ENCODE measurements at regions not wholly inside any gene's neighbourhood (a gene's known extent, or its start where the extent isn't known, plus 50 kb on each side); places are given as distances from the start of the nearest gene placed in this dataset.
"Not testable (repeated sequence)": the region's sequence is repeated elsewhere in the genome, so short reads cannot be mapped to it uniquely, and the experiment has no call there.

DNA sequence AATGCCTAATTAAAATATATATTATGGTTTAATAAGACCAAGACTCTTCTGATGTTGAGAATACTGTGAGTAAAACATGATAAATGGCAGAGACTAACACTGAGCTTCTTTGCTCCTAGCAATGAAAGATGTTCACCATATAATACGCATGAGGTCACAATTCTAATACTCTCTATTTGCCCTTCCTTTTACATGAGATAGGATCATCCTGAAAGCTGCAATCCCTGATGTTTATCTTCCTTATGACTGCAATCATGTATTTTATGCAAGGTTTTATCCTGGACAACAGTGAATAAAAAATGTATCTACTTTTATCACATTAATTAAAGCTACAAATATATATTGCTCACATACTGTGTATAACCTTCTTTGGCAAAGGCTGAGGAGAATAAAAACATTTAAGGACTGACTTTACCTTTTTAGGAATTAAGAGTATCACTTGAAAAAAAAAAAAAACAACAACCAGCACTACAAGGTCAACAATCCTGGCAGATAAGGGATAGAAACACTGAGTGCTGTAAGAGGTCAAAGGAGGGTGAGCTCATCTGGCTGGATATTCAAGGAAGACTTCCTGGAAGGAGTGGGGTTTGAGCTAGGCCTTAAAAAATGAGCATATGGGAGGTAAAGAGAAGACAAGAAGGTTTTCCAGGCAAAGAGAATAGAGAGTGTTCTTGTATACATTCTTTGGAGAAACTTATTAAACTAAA lies 99.9 kb downstream of the AREG start:
- DNase-seq, result no peak

GRCh38 chr4:74545448-74545847 lies 100.5 kb downstream of the AREG start:
- no peak for DNase-seq

GRCh38 chr4:74546057-74546456 lies 101.1 kb downstream of the AREG start:
- no peak for DNase-seq

DNA sequence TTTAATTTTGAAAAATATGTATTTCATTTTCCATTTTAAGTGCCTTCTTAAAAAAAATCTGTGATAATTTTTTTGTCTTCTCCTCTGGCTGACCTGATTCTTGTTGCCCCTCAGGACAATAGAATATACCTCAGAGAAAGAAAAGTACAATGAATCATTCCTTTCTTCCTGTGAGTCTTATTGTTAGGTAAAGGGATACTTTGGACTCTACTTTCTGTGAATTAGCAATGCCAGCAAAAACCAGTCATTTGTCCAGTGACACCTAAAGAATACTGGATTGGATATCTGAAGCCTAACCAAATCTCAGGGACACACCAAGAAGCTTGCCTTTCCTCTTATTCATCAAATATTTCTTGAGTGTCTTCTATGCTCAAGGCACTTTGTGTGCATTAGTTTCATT lies 102.1 kb downstream of the AREG start:
- no peak for DNase-seq

DNA sequence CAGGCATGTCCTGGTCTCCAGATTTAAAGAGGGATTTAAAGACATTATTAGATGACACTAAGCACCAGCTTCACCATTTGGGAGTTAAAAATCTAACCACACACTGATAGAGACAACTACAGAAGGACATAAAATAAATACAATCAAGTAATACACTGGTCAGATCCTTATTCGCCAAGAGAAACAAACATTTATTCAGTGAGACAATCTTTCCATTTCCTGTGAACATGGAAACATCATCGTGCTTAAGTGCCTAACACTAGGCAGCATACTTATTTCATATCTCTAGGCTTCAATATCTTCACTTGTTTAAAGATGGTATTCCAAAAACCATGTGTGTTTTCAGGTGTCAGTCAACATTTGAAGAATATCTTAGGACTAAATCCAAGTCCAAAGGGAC lies 103.6 kb downstream of the AREG start:
- no peak for DNase-seq

DNA sequence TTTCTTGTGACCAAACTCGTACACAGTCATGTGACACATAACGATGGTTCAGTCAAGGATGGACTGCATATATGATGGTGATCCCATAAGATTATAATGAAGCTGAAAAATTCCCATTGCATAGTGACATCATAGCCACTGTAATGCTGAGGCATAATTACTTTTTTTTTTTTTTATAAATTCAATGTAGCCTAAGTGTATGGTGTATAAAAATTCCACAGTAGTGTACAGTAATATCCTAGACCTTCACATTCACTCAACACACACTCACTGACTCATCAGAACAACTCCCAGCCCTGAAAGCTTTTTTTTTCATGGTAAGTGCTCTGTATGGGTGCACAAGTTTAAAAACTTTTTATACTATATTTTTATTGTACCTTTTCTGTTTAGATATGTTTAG lies 105.0 kb downstream of the AREG start:
- DNase-seq, result no peak

GRCh38 chr4:74555231-74555630 lies 110.3 kb downstream of the AREG start:
- DNase-seq, result no peak

GRCh38 chr4:74555843-74556242 lies 110.9 kb downstream of the AREG start:
- DNase-seq, result no peak

GRCh38 chr4:74559853-74560252 lies 114.9 kb downstream of the AREG start:
- DNase-seq, result no peak

GRCh38 chr4:74567981-74568380 lies 123.0 kb downstream of the AREG start:
- no peak for DNase-seq

DNA sequence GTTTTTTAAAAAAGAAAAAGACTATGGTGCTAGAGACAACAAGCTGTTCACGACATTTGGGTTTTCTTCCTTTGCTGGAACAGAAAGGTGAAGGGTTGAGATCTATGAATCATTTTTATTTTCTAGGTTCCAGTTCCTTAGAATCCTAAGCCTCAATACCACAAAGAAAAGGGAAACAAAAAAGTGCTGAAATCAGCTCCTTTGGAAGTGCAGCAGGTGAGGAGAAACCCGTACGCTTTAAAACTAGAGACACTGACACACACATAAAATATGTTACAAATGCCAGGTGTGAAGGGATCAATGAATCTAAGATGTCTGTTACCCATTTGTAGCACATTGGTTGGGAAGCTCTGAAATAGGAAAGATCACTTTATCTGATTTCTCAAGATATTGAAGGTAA lies 125.2 kb downstream of the AREG start:
- DNase-seq, result no peak

- DNase-seq, result no peak
These were observed 133.4 kb downstream of the AREG start for GRCh38 chr4:74578329-74578728.

GRCh38 chr4:74578865-74579264 lies 133.9 kb downstream of the AREG start:
- not testable (repeated sequence) for DNase-seq

DNA sequence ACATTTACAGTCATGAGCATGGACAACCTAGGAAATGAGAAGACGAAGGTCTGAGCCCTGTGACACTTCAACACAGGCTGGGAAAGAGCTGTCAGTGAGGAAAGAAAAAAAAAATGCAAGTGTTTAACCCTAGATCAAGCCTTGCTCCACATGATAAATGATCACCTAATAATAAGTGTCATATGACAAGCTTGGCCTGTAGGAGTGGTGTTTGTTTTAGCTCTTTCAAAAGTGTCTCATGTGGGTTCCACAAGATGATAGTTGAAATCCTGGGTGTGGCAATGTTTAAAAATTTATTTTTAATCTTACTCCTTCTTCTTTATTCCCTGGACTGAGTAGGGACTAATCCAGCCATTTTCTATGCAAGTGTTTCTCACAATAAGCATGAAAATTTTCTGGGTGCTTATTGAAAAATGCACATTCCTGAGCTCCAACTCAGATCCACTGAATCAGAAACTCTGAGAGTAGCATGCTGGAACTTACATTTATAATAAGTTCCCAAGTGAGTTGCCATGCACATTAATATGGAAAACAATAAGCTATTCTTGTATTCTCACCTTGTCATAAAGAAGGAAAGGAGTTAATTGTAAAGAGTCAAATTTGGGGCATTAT lies 138.3 kb downstream of the AREG start:
- DNase-seq, result no peak

DNA sequence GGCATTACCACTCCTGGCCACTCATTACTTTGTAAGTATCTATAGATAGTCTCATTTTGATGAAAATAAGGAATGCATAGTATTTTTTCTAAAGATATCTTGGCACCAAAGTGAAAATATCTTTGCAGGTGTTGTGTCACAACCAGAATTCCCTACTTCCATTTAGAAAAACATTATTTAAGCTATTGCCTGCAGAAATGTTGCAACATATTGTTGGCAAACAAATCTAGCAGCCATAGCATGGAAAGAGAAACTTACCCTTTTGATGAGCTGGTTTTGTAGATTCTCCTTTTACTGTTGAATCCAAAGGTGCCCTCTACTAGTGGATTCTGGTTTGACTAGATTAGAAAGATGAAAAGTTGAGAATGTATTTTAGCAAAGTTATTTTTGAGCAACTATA lies 138.8 kb downstream of the AREG start:
- no peak for DNase-seq

GRCh38 chr4:74588350-74588749 lies 143.4 kb downstream of the AREG start:
- DNase-seq, result no peak

DNA sequence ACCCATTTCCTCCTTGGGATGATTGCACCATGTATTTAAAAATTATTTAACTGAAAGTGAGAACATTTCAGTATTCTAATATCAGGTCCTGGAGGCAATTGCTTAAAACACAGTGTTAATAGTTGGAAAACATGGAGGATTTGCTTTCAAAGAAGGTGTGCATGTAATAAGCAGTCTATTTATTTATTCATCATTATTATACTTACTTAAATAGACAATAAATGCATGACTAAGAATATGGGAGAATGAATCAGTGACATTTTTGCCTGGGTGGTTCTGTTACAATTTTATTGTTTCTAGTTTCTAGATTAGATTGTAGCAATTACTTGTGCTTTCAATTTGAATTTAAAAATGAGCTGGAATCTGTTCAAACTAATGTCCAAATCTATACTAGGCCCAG lies 145.5 kb downstream of the AREG start:
- no peak for DNase-seq

GRCh38 chr4:74598611-74599325 lies 153.8 kb downstream of the AREG start:
- DNase-seq, result no peak

DNA sequence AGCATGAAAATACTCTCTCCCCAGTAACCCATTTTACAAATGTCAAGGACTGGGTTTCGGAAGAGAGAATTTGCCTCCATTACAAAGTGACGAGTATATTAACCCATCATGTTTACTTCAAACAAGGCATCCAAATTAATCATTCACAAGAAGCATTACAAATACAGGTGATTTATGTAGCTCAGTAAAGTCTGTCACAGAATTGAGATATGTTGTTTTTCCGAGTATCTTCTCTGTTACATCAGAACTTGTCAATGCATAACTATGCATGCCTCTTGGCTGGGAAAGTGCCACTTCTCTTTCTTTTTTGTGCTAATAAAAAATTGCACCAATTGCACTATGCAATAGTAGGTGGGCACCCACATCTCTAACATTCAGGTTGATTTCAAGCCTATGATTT lies 158.2 kb downstream of the AREG start:
- DNase-seq, result no peak

- no peak for DNase-seq
These were observed 163.4 kb downstream of the AREG start for GRCh38 chr4:74608151-74608949.

DNA sequence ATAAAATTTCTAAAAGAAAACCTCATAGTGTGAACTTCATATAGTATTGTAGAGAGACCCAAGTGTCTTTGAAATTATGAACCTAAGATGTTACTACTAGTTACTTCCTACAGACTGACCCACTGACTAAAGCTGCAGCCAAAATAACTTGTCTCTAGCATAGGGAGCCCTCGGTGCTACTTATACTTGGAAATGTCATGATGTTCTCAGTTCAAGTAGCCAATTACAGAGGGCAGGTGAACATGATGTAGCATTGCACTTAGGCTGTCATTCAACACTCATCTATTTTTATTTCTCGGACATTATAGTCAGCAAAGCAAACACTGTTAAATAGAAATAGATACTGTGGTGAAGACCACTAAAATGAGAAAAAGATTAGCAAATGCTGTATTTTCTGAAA lies 165.6 kb downstream of the AREG start:
- no peak for DNase-seq

DNA sequence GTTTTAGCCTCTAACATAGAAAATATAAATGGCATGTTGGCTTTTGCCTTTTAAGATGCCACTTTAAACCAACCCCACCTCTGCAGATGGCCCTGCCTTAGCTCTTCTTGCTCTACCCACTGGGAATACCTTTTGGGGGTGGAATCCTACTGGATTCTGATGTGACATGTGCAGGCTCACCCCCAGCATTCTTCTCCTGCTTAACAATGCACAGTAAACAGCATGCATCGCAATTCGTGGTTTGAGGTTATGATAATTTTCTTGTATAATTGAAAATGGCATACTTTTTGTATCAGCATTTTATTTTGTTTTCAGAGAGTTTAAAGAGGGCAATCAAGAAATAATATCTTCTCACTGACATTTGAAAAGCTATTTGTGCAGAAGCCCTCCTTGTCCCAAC lies 167.9 kb downstream of the AREG start:
- DNase-seq, result no peak

DNA sequence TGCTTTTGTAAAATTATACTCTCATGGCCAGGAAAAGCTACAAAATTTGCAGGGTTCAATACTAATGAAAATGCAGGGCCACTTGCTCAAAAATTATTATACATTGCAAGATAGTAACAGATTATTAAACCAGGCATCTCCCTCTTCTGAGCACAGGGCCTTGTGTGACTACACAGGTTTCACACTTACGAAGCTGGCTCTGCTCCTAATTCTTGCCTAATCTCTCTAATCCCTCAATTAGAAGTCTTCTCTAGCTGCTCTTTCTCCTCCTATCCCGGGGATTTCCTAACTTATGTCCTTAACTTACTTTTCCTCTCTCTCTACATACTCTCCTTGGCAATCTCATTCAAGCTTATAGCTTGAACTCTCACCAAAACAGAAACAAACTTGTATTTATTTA lies 168.3 kb downstream of the AREG start:
- DNase-seq, result no peak

DNA sequence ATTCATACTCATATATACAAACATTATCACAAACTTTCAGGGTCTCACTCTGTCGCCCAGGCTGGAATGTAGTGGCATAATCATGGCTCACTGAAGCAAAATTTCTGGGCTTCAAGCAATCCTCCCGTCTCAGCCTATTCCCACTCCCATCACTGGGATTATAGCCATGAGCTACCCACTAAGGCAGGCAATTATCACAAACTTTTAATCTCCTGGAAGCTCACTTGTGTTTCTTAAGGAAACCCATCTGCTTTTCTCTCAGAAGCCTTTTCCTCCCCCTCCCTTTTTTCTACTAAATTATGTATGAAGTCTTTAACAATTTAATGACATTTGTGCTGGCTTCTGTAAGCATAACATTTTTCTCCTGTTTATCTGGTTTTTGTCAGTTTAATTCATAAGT lies 170.5 kb downstream of the AREG start:
- DNase-seq, result no peak
